ENCODE measurements at regions not wholly inside any gene's neighbourhood (a gene's known extent, or its start where the extent isn't known, plus 50 kb on each side); places are given as distances from the start of the nearest gene placed in this dataset.
A peak's percentile ranks its signal among the peaks of the same experiment; 100 is the strongest.
"Not testable (repeated sequence)": the region's sequence is repeated elsewhere in the genome, so short reads cannot be mapped to it uniquely, and the experiment has no call there.

DNA sequence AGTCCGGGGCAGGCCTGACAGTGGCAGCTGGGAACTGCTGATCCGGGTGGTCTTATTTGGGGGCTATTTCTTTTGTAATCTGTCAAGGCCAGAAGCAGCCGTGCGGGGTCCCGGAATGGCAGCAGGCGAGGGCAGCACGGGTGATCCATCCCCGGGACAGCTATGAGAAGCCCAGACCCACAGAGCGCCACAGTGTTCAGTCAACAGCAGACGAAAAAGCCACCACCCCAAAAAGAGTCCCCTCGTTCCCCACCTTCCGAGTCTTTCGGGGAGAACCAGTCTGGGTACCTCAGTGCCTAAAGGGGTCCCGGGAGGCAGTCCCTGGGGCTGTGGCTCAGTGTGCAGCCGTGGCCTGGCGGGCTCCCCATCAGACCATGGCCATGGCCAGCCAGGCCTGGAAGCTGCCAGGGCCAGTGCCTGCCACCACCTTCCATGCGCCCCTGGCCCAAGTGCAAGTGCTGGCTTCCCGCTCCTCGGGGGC, 125.1 kb upstream of the KCTD7 start:
- no peak overlapping the region for H3K4me3 ChIP-seq (ENCODE audit: low read depth, low read length)
- TF ChIP-seq MYC (IDR thresholded peaks at IDR 0.05; ENCODE audit: low read depth, low read length): no peak
- TF ChIP-seq CTCF (IDR thresholded peaks at IDR 0.05; ENCODE audit: low read depth, low read length): no peak
- TF ChIP-seq MAX (IDR thresholded peaks at IDR 0.05; ENCODE audit: low read depth, low read length): no peak
- no peak for TF ChIP-seq POLR2A (IDR thresholded peaks at IDR 0.05; ENCODE audit: extremely low read depth, insufficient read length)
- no peak for DNase-seq (ENCODE audit: low read depth)

GRCh38 chr7:66504131-66504530, 124.5 kb upstream of the KCTD7 start:
- no peak for DNase-seq (ENCODE audit: low read depth)
- TF ChIP-seq CTCF (IDR thresholded peaks at IDR 0.05; ENCODE audit: low read depth, low read length): no peak
- no peak overlapping the region for H3K4me3 ChIP-seq (ENCODE audit: low read depth, low read length)

- no peak for DNase-seq (ENCODE audit: low read depth)
- no peak for TF ChIP-seq POLR2A (IDR thresholded peaks at IDR 0.05; ENCODE audit: extremely low read depth, insufficient read length)
- TF ChIP-seq MAX (IDR thresholded peaks at IDR 0.05; ENCODE audit: low read depth, low read length): no peak
- no peak for TF ChIP-seq CTCF (IDR thresholded peaks at IDR 0.05; ENCODE audit: low read depth, low read length)
- no peak for TF ChIP-seq MYC (IDR thresholded peaks at IDR 0.05; ENCODE audit: low read depth, low read length)
- no peak overlapping the region for H3K4me3 ChIP-seq (ENCODE audit: low read depth, low read length)
These were observed 123.7 kb upstream of the KCTD7 start for GRCh38 chr7:66505009-66505408.

GRCh38 chr7:66505531-66506451, 122.9 kb upstream of the KCTD7 start:
- TF ChIP-seq MYC (IDR thresholded peaks at IDR 0.05; ENCODE audit: low read depth, low read length): no peak
- no peak for TF ChIP-seq CTCF (IDR thresholded peaks at IDR 0.05; ENCODE audit: low read depth, low read length)
- no peak for TF ChIP-seq POLR2A (IDR thresholded peaks at IDR 0.05; ENCODE audit: extremely low read depth, insufficient read length)
- no peak for TF ChIP-seq MAX (IDR thresholded peaks at IDR 0.05; ENCODE audit: low read depth, low read length)
- no peak overlapping the region for H3K4me3 ChIP-seq (ENCODE audit: low read depth, low read length)
- DNase-seq (ENCODE audit: low read depth): peak; percentile 46

DNA sequence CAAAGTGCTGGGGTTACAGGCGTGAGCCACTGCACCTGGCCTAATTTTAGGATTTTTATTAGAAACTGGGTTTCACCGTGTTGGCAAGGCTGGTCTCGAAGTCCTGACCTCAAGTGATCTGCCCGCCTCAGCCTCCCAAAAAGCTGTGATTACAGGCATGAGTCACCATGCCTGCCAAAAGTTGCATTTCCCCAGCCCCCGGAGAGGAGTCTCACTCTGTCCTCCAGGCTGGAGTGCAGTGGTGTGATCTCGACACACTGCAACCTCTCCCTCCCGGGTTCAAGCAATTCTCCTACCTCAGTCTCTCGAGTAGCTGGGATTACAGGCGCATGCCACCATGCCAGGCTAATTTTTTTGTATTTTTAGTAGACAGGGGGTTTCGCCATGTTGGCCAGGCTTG, 122.0 kb upstream of the KCTD7 start:
- peak; percentile 52 for DNase-seq (ENCODE audit: low read depth)
- H3K4me3 ChIP-seq (ENCODE audit: low read depth, low read length): not testable (repeated sequence)

DNA sequence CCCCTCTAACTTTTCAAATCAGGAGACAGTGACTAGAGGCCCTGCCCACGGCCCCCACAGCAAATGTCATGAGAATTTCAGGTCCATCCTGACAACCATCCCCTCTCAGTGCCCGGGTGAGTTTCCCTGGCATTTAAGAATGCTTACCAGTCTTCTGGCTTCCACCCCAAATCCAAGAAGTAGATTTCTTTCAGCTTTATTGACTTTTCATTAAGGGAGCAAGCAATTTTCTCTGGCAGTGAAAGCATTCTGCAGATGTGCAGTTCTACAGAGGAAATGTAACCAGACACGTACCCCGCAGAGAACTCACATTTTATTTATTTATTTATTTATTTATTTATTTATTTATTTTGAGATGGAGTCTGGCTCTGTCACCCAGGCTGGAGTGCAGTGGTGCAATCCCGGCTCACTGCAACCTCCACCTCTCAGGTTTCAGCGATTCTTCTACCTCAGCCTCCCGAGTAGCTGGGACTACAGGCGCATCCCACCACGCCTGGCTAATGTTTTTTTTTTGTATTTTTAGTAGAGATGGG, 120.9 kb upstream of the KCTD7 start:
- DNase-seq (ENCODE audit: low read depth): no peak
- TF ChIP-seq POLR2A (IDR thresholded peaks at IDR 0.05; ENCODE audit: extremely low read depth, insufficient read length) (no peak), MAX (IDR thresholded peaks at IDR 0.05; ENCODE audit: low read depth, low read length) (no peak), MYC (IDR thresholded peaks at IDR 0.05; ENCODE audit: low read depth, low read length) (no peak), CTCF (IDR thresholded peaks at IDR 0.05; ENCODE audit: low read depth, low read length) (no peak)
- H3K4me3 ChIP-seq (ENCODE audit: low read depth, low read length): no peak overlapping the region
